RWPE1 (cell line): ENCODE measurements at regions not wholly inside any gene's neighbourhood (a gene's known extent, or its start where the extent isn't known, plus 50 kb on each side); places are given as distances from the start of the nearest gene placed in this dataset.

ENCODE experiments used
- CTCF ChIA-PET: fragments of 350-600 bp; sonication (Branson Sonifier 250); formaldehyde crosslinking; extraction: SDS; loops from one replicate; lab custom pipeline; 2021; lab: Yijun Ruan, JAX
- POLR2A ChIA-PET: fragments of 400-600 bp; formaldehyde crosslinking; extraction: SDS; loops from one replicate; lab custom pipeline; 2020; ENCODE audit warnings: antibody characterized with exemption; ENCODE audit not compliant: low non-redundant PET; lab: Yijun Ruan, JAX
- DNase-seq: peaks from one replicate; pipeline ENCODE4 v3.0.0; 2012; ENCODE audit warnings: low spot score
- H3K27ac ChIP-seq: fragments of 450-650 bp; 2 replicates; pipeline ENCODE4 v1.5.1; 2017
- TF ChIP-seq, protein P1 (sequence below): fragments of 450-650 bp; conservative IDR thresholded peaks from 2 replicates; pipeline ENCODE4 v1.5.1; 2017; ENCODE audit warnings: low read depth, mild to moderate bottlenecking

DNA sequence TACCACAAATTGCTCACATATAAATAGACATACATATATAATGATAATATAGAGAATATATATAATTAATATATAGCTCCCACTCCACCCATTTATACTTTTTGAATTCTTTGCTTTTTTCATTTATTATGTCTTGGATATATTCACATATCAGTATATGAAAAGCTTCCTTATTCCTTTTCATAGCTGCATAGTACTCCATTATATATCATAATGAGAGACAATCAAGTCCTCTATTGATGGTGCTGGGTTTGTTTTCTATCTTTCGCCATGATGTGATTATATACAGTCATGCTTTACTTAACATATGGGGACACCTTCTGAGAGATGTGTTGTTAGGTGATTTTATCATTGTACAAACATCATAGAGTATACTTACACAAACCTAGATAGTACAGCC is 51.6 kb upstream of the ELL2 start:
- no peak for DNase-seq
- ChIA-PET CTCF (interaction anchor here (0.6 to 0.7 kb wide), 2 partner anchors 50 to 315 kb away, joined by 3 to 4 read pairs; no protein-coding TSS in a partner anchor), POLR2A (no interaction called here)
- TF ChIP-seq, protein P1, sequence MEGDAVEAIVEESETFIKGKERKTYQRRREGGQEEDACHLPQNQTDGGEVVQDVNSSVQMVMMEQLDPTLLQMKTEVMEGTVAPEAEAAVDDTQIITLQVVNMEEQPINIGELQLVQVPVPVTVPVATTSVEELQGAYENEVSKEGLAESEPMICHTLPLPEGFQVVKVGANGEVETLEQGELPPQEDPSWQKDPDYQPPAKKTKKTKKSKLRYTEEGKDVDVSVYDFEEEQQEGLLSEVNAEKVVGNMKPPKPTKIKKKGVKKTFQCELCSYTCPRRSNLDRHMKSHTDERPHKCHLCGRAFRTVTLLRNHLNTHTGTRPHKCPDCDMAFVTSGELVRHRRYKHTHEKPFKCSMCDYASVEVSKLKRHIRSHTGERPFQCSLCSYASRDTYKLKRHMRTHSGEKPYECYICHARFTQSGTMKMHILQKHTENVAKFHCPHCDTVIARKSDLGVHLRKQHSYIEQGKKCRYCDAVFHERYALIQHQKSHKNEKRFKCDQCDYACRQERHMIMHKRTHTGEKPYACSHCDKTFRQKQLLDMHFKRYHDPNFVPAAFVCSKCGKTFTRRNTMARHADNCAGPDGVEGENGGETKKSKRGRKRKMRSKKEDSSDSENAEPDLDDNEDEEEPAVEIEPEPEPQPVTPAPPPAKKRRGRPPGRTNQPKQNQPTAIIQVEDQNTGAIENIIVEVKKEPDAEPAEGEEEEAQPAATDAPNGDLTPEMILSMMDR, result no peak
- no peak overlapping the region for H3K27ac ChIP-seq

DNA sequence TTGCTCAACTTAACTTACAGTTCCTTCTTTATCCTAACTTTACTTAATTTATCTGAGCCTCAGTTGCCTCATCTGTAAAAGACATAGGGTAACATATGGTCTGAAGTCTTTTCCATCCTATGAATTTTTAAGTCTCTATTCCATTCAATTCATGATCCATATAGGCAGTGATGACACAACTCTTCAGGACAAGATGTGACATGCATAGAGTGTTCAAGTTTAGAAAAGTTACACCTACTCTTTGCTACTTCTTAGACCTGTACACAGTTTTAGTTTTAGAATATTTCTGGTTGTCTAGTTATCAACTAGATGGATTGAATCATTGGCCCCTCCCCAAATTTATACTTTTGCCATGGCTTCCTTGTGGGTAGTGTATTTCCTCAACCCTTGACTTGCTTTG is 50.7 kb upstream of the ELL2 start:
- no peak overlapping the region for H3K27ac ChIP-seq
- TF ChIP-seq, protein P1, result no peak
- ChIA-PET POLR2A (no interaction called here), CTCF (no interaction called here)
- no peak for DNase-seq
